DND-41 (cell line): ENCODE measurements at regions not wholly inside any gene's neighbourhood (a gene's known extent, or its start where the extent isn't known, plus 50 kb on each side); places are given as distances from the start of the nearest gene placed in this dataset.

Source experiments
- ATAC-seq: fragments of 200-7000 bp; cut with Tn5 transposase; 3 replicates; pipeline ENCODE4 v1.9.1; 2021; ENCODE audit warnings: low read depth; ENCODE audit not compliant: insufficient read depth
- DNase-seq: peaks from one replicate; pipeline ENCODE4 v3.0.0-alpha.2; 2020
- H2AFZ ChIP-seq: 2 replicates; pipeline ENCODE4 v1.6.0; 2012; ENCODE audit warnings: low read depth, low read length
- H3K27ac ChIP-seq: 2 replicates; pipeline ENCODE4 v1.5.1; 2012; ENCODE audit warnings: low read length, inconsistent platforms
- H3K27me3 ChIP-seq: fragments of 200-600 bp; sonication (generic); 2 replicates; pipeline ENCODE4 v1.6.0; 2012; ENCODE audit warnings: low read length, mild to moderate bottlenecking, inconsistent platforms; ENCODE audit not compliant: insufficient read depth, poor library complexity
- H3K36me3 ChIP-seq: 2 replicates; pipeline ENCODE4 v1.5.1; 2012; ENCODE audit warnings: low read length, inconsistent platforms; ENCODE audit not compliant: insufficient read depth
- H3K4me1 ChIP-seq: 2 replicates; pipeline ENCODE4 v1.5.1; 2012; ENCODE audit warnings: mild to moderate bottlenecking, low read length; ENCODE audit not compliant: insufficient read depth
- H3K4me2 ChIP-seq: 2 replicates; pipeline ENCODE4 v1.6.0; 2012; ENCODE audit warnings: mild to moderate bottlenecking, moderate library complexity, low read length, inconsistent platforms; ENCODE audit not compliant: insufficient read depth
- H3K4me3 ChIP-seq, 2 experiments: fragments of 200-600 bp in 1 of 2; shearing (Covaris generic) in 1 of 2; 2 replicates each; pipeline ENCODE4 v1.5.1; 2012 to 2016; ENCODE audit warnings: inconsistent platforms in 2 of 2, low read length in 2 of 2, mild to moderate bottlenecking in 2 of 2, low read depth in 1 of 2, moderate library complexity in 1 of 2
- H3K79me2 ChIP-seq: 2 replicates; pipeline ENCODE4 v1.6.0; 2012; ENCODE audit warnings: low read length, inconsistent platforms; ENCODE audit not compliant: insufficient read depth
- H3K9ac ChIP-seq: 2 replicates; pipeline ENCODE4 v1.6.0; 2012; ENCODE audit warnings: low read depth, mild to moderate bottlenecking, inconsistent platforms, low read length, moderate library complexity
- H3K9me3 ChIP-seq: 2 replicates; pipeline ENCODE4 v1.5.1; 2012; ENCODE audit warnings: low read length, moderate library complexity, mild to moderate bottlenecking, inconsistent platforms; ENCODE audit not compliant: insufficient read depth, severe bottlenecking
- H4K20me1 ChIP-seq: 2 replicates; pipeline ENCODE4 v1.6.0; 2012; ENCODE audit warnings: low read length; ENCODE audit not compliant: insufficient read depth
- CTCF ChIP-seq: IDR thresholded peaks from 2 replicates; pipeline ENCODE4 v1.5.1; 2012; ENCODE audit warnings: borderline replicate concordance, low read length, moderate library complexity, mild to moderate bottlenecking; ENCODE audit not compliant: poor library complexity, severe bottlenecking; ENCODE audit errors: extremely low read depth
- EZH2 ChIP-seq: IDR thresholded peaks from 3 replicates; pipeline ENCODE4 v1.6.1; 2012; ENCODE audit warnings: borderline replicate concordance, low read depth, mild to moderate bottlenecking, moderate library complexity, low read length, inconsistent platforms; ENCODE audit not compliant: severe bottlenecking

DNA sequence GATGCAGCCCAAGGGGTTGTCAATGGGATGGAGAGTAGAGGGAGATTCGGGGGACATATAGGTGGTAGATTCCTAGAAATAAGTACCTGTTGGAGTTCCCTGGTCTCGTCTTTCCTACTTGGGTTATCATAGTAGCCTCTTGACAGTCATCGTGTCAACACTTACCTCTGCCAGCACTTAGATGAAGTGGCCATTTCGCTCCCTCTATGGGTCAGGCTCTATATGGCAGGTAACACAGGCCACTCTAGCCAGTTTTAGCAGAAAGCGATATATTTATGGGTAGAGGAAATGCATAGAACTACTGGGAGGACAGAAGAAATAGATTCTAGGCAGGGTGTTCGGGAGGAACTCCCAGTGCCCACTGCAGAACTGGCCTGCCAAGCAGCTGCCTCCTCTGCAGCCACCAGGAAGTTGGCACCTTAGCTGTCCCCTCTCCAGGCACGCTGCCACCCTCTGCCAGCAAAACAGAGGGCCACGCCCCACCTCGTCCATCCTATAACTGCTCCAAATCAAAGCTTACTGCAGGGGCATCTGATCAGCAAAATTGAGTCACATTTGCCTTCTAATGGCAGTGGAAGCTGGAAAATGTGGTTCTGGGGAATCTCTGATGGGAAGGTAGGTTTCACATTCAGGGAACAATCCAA is 181.3 kb downstream of the INSIG2 start:
- ATAC-seq (no peak), DNase-seq (no peak)
- no peak overlapping the region for H3K27ac ChIP-seq

DNA sequence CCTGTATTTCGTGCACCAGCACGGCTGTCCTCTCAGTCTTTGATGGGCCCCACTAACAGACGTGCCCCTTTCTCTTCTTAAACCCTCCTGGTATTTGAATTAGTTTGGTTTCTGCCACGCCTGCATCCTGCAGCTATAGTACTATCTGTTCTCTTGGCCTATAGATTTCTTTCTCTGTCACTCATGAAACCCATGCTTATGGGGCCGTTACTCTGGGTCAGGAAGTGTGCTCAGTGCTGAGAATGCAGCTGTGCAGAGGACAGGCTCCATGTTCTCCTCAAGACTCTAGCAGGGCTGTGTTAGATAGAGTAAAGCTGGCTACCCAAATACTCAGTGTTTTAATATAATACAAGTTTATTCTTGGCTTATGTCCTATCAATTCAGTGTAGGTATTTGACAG is 180.0 kb downstream of the INSIG2 start:
- H2AFZ ChIP-seq = no peak overlapping the region
- H3K27ac ChIP-seq = no peak overlapping the region
- H3K4me2 ChIP-seq = no peak overlapping the region
- H3K9ac ChIP-seq = no peak overlapping the region
- no peaks in the 10 kb centered on the region for H3K27me3 ChIP-seq
- H4K20me1 ChIP-seq = no peaks in the 10 kb centered on the region
- no peaks in the 10 kb centered on the region for H3K79me2 ChIP-seq
- no peaks in the 10 kb centered on the region for H3K4me1 ChIP-seq
- TF ChIP-seq EZH2 (no peak), CTCF (no peak)
- H3K9me3 ChIP-seq = no peaks in the 10 kb centered on the region
- no peak for DNase-seq
- ATAC-seq = no peak
- no peak overlapping the region for H3K4me3 ChIP-seq
- no peaks in the 10 kb centered on the region for H3K36me3 ChIP-seq

More for the DNA sequence above, 181.3 kb downstream of the INSIG2 start:
- TF ChIP-seq EZH2 = no peak
- TF ChIP-seq CTCF = peak; percentile 18
- Histone ChIP-seq H3K9me3 (no peaks in the 10 kb centered on the region), H3K36me3 (no peaks in the 10 kb centered on the region), H3K4me2 (no peak overlapping the region), H3K79me2 (no peaks in the 10 kb centered on the region), H3K9ac (no peak overlapping the region), H4K20me1 (no peaks in the 10 kb centered on the region), H2AFZ (no peak overlapping the region), H3K27me3 (no peaks in the 10 kb centered on the region), H3K4me3 (no peak overlapping the region), H3K4me1 (no peaks in the 10 kb centered on the region)

GRCh38 chr2:118265873-118266455 is 177.7 kb downstream of the INSIG2 start:
- no peak overlapping the region for H2AFZ ChIP-seq
- H3K27me3 ChIP-seq = no peaks in the 10 kb centered on the region
- H4K20me1 ChIP-seq = no peaks in the 10 kb centered on the region
- H3K9me3 ChIP-seq = no peaks in the 10 kb centered on the region
- no peaks in the 10 kb centered on the region for H3K4me1 ChIP-seq
- H3K4me3 ChIP-seq = no peak overlapping the region
- H3K79me2 ChIP-seq = no peaks in the 10 kb centered on the region
- H3K4me2 ChIP-seq = no peak overlapping the region
- ATAC-seq (no peak), DNase-seq (no peak)
- TF ChIP-seq CTCF (no peak), EZH2 (no peak)
- H3K9ac ChIP-seq = no peak overlapping the region
- no peak overlapping the region for H3K27ac ChIP-seq
- H3K36me3 ChIP-seq = no peaks in the 10 kb centered on the region
